B cell (primary cell): ENCODE measurements at regions not wholly inside any gene's neighbourhood (a gene's known extent, or its start where the extent isn't known, plus 50 kb on each side); places are given as distances from the start of the nearest gene placed in this dataset.

Source experiments
- ATAC-seq: fragments of 200-7000 bp; cut with Tn5 transposase; one replicate; pipeline ENCODE4 v1.10.0; 2021; ENCODE audit warnings: low read depth, mild to moderate bottlenecking, moderate number of reproducible peaks, moderate library complexity
- CTCF ChIA-PET: fragments of 350-600 bp; sonication (Branson Sonifier 250); formaldehyde crosslinking; loops from one replicate; lab custom pipeline; 2021; ENCODE audit warnings: antibody characterized with exemption, inconsistent platforms; lab: Charles Lee
- POLR2A ChIA-PET: fragments of 350-600 bp; sonication (Branson Sonifier 250); formaldehyde crosslinking; loops from one replicate; lab custom pipeline; 2021; ENCODE audit warnings: antibody characterized with exemption; lab: Charles Lee
- DNase-seq: peaks from one replicate; pipeline ENCODE4 v3.0.0; 2013
- H2AFZ ChIP-seq: 2 replicates; pipeline ENCODE4 v1.6.1; 2012; ENCODE audit warnings: mild to moderate bottlenecking, low read depth, low read length; ENCODE audit not compliant: insufficient read depth, poor library complexity, severe bottlenecking
- H3K27ac ChIP-seq, 2 donors: 1 replicate in 1 of 2; 2 replicates in 1 of 2; pipeline ENCODE4 v1.5.1; 2012 to 2013; ENCODE audit warnings: low read length in 2 of 2, mild to moderate bottlenecking in 2 of 2, moderate library complexity in 1 of 2
- H3K27me3 ChIP-seq, 4 experiments: fragments of 200-600 bp in 1 of 4; sonication (generic) in 1 of 4; replicated peaks in 1 of 4; 1 replicate in 2 of 4; 2 replicates in 2 of 4; pipeline versions ENCODE4 v1.6.1 to v1.7.0; 2013 to 2016; ENCODE audit warnings: low read length in 3 of 4, mild to moderate bottlenecking in 2 of 4, mixed read lengths in 1 of 4, moderate library complexity in 1 of 4; ENCODE audit not compliant: insufficient read depth in 4 of 4, control insufficient read depth in 3 of 4; ENCODE audit errors: control extremely low read depth in 1 of 4
- H3K36me3 ChIP-seq, 2 experiments: replicated peaks in 1 of 2; 1 replicate in 1 of 2; 2 replicates in 1 of 2; pipeline versions ENCODE4 v1.6.1 to v1.7.1; 2013; ENCODE audit warnings: low read length in 1 of 2; ENCODE audit not compliant: insufficient read depth in 2 of 2, control insufficient read depth in 1 of 2; ENCODE audit errors: control extremely low read depth in 1 of 2, extremely low read depth in 1 of 2
- H3K4me1 ChIP-seq, 2 donors: fragments of 200-600 bp in 1 of 2; sonication (generic) in 1 of 2; 1 replicate in 1 of 2; 2 replicates in 1 of 2; pipeline versions ENCODE4 v1.5.1 to v1.6.1; 2013 to 2017; ENCODE audit warnings: low read length in 2 of 2; ENCODE audit not compliant: control insufficient read depth in 2 of 2, insufficient read depth in 2 of 2
- H3K4me2 ChIP-seq: replicated peaks from 2 replicates; pipeline ENCODE3; 2012; ENCODE audit warnings: mild to moderate bottlenecking, low read depth, low read length; ENCODE audit not compliant: poor library complexity, severe bottlenecking
- H3K4me3 ChIP-seq, 5 experiments: fragments of 200-600 bp in 1 of 5; sonication (generic) in 1 of 5; 1 replicate in 3 of 5; 2 replicates in 2 of 5; pipeline versions ENCODE4 v1.5.1 to v1.7.0; 2011 to 2016; ENCODE audit warnings: low read length in 4 of 5, mild to moderate bottlenecking in 4 of 5, low read depth in 2 of 5, control low read depth in 1 of 5, moderate library complexity in 1 of 5; ENCODE audit not compliant: insufficient read depth in 1 of 5; ENCODE audit errors: control extremely low read depth in 1 of 5, extremely low read depth in 1 of 5
- H3K79me2 ChIP-seq: fragments of 200-600 bp; sonication (generic); one replicate; pipeline ENCODE4 v1.6.0; 2016; ENCODE audit warnings: low read length; ENCODE audit not compliant: control insufficient read depth, insufficient read depth
- H3K9ac ChIP-seq: fragments of 200-600 bp; sonication (generic); 2 replicates; pipeline ENCODE4 v1.6.1; 2017; ENCODE audit warnings: mild to moderate bottlenecking, low read length, moderate library complexity
- H3K9me3 ChIP-seq, 3 donors: one replicate each; pipeline versions ENCODE4 v1.6.1 to v1.7.1; 2013; ENCODE audit warnings: low read length in 2 of 3; ENCODE audit not compliant: control insufficient read depth in 2 of 3, insufficient read depth in 1 of 3; ENCODE audit errors: control extremely low read depth in 1 of 3
- H4K20me1 ChIP-seq: 2 replicates; pipeline ENCODE4 v1.6.0; 2012; ENCODE audit warnings: mild to moderate bottlenecking, low read length; ENCODE audit not compliant: insufficient read depth, control insufficient read depth, poor library complexity, severe bottlenecking
- H3K27ac Mint-ChIP-seq: one replicate; pipeline ENCODE4 v1.8.0; 2021; ENCODE audit warnings: mixed read lengths
- H3K27me3 Mint-ChIP-seq: one replicate; pipeline ENCODE4 v1.8.0; 2021; ENCODE audit warnings: mixed read lengths
- H3K4me1 Mint-ChIP-seq: one replicate; pipeline ENCODE4 v1.8.0; 2021; ENCODE audit warnings: mixed read lengths
- H3K4me3 Mint-ChIP-seq: one replicate; pipeline ENCODE4 v1.8.0; 2021; ENCODE audit warnings: mixed read lengths
- H3K9me3 Mint-ChIP-seq: one replicate; pipeline ENCODE4 v1.8.0; 2022; ENCODE audit warnings: mixed read lengths; ENCODE audit not compliant: insufficient read depth
- CTCF ChIP-seq: fragments of 200-600 bp; IDR thresholded peaks from one replicate; pipeline ENCODE4 v1.8.0; 2022; ENCODE audit warnings: antibody characterized with exemption, mild to moderate bottlenecking
- EZH2 ChIP-seq: IDR thresholded peaks from 2 replicates; pipeline ENCODE4 v1.6.1; 2012; ENCODE audit warnings: borderline replicate concordance, low read depth, mild to moderate bottlenecking, moderate library complexity, low read length; ENCODE audit not compliant: insufficient read depth, poor library complexity, severe bottlenecking
- WGBS: methylation state at CpG from one replicate; pipeline ENCODE4 v1.1.5; 2013; ENCODE audit warnings: missing lambda C conversion rate; ENCODE audit not compliant: insufficient coverage; 5-methylcytosine and 5-hydroxymethylcytosine counted together
- intact Hi-C: fragments of 100-400 bp; cut with micrococcal nuclease; formaldehyde crosslinking; loops from one replicate; pipeline ENCODE4 v1.10.0; 2022

- no peak overlapping the region for H3K4me3 Mint-ChIP-seq
- no peaks in the 10 kb centered on the region for H3K27me3 ChIP-seq
- H3K36me3 ChIP-seq = no peaks in the 10 kb centered on the region
- no CpG with 5 or more reads among the region's 2 CpGs for WGBS
- no peak overlapping the region for H3K9ac ChIP-seq
- H3K9me3 ChIP-seq = no peaks in the 10 kb centered on the region
- H3K4me1 ChIP-seq = peaks cover 0 to 12% of the 10 kb centered on the region in 2 donors
- no peaks in the 10 kb centered on the region for H3K9me3 Mint-ChIP-seq
- DNase-seq (no peak), ATAC-seq (no peak)
- peaks cover 12% of the 10 kb centered on the region for H3K4me1 Mint-ChIP-seq
- H3K4me3 ChIP-seq = no peak overlapping the region
- H3K27ac Mint-ChIP-seq = no peak overlapping the region
- no peaks in the 10 kb centered on the region for H3K27me3 Mint-ChIP-seq
- ChIA-PET CTCF (interaction anchor here (1.9 kb wide), 1 partner anchor 12 kb away, joined by 6 read pairs; no protein-coding TSS in a partner anchor), POLR2A (no interaction called here)
- no peak overlapping the region for H3K27ac ChIP-seq
- TF ChIP-seq EZH2 (no peak), CTCF (no peak)
- intact Hi-C loops = no loop called here
- no peak overlapping the region for H2AFZ ChIP-seq
- H3K4me2 ChIP-seq = no peak overlapping the region
- H4K20me1 ChIP-seq = no peaks in the 10 kb centered on the region
- no peaks in the 10 kb centered on the region for H3K79me2 ChIP-seq
These were observed 141.4 kb upstream of the JUN start for GRCh38 chr1:58925247-58925646.

DNA sequence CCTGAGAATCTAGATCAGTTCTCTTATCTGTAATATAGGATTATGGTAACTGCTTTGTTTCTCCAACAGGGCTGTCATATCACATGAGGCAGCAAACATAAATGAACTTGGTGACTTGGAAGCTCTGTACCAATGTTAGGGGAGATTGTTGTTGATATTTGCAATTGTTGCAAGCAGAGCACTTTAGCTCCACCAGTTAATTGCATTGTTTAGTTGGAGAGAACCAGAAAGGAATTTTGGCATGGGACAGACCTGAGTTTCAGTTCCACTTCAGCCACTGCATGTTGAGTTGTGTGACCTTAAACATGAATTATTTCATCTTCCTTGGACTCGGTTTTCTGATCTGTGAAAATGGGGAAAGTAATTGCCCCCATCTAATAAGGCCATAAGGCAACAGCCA, 142.3 kb upstream of the JUN start:
- ATAC-seq (no peak), DNase-seq (no peak)
- Histone ChIP-seq H3K27ac (no peak overlapping the region), H3K79me2 (no peaks in the 10 kb centered on the region), H3K4me3 (no peak overlapping the region), H3K4me1 (peaks cover 0 to 12% of the 10 kb centered on the region in 2 donors), H4K20me1 (no peaks in the 10 kb centered on the region), H3K9ac (no peak overlapping the region), H3K27me3 (no peaks in the 10 kb centered on the region), H2AFZ (no peak overlapping the region), H3K4me2 (no peak overlapping the region), H3K9me3 (no peaks in the 10 kb centered on the region), H3K36me3 (no peaks in the 10 kb centered on the region)
- intact Hi-C loops = no loop called here
- no peaks in the 10 kb centered on the region for H3K27me3 Mint-ChIP-seq
- ChIA-PET POLR2A (no interaction called here), CTCF (interaction anchor here (1.9 kb wide), 1 partner anchor 13 kb away, joined by 6 read pairs; no protein-coding TSS in a partner anchor)
- TF ChIP-seq EZH2 (no peak), CTCF (no peak)
- no peak overlapping the region for H3K27ac Mint-ChIP-seq
- WGBS = 100% methylated on average over 1 of the region's 1 CpG
- H3K9me3 Mint-ChIP-seq = no peaks in the 10 kb centered on the region
- H3K4me3 Mint-ChIP-seq = no peak overlapping the region
- H3K4me1 Mint-ChIP-seq = peaks cover 12% of the 10 kb centered on the region
